Peyer's patch (tissue), 4 donors: ENCODE measurements at regions not wholly inside any gene's neighbourhood (a gene's known extent, or its start where the extent isn't known, plus 50 kb on each side); places are given as distances from the start of the nearest gene placed in this dataset.
"Not testable (repeated sequence)": the region's sequence is repeated elsewhere in the genome, so short reads cannot be mapped to it uniquely, and the experiment has no call there.

Experiments used
- DNase-seq, 3 donors: peaks; one replicate each; pipeline ENCODE4 v3.0.0-alpha.2; 2017 to 2019
- H3K27ac ChIP-seq, 4 donors: fragments of 200-600 bp; sonication (generic); one replicate each; pipeline ENCODE4 v1.5.1; 2016 to 2019
- H3K27me3 ChIP-seq, 2 donors: fragments of 200-600 bp; sonication (generic); one replicate each; pipeline ENCODE4 v1.5.1; 2019
- H3K36me3 ChIP-seq, 3 donors: fragments of 200-600 bp; sonication (generic); one replicate each; pipeline ENCODE4 v1.5.1; 2016 to 2019
- H3K4me1 ChIP-seq, 4 donors: fragments of 200-600 bp; sonication (generic); one replicate each; pipeline ENCODE4 v1.5.1; 2016 to 2019
- H3K4me3 ChIP-seq, 4 donors: fragments of 200-600 bp; sonication (generic); 1 replicate in 3 of 4; 2 replicates in 1 of 4; pipeline ENCODE4 v1.5.1; 2016 to 2019; ENCODE audit warnings: mild to moderate bottlenecking in 1 of 4
- H3K9me3 ChIP-seq, 4 donors: fragments of 200-600 bp; sonication (generic); one replicate each; pipeline ENCODE4 v1.5.1; 2016 to 2019; ENCODE audit warnings: mild to moderate bottlenecking in 1 of 4
- CTCF ChIP-seq, 6 experiments: fragments of 450-650 bp in 4 of 6; fragments of 200-600 bp in 2 of 6; sonication (generic) in 1 of 6; IDR thresholded peaks; one replicate each; pipeline ENCODE4 v1.5.1; 2017 to 2019; ENCODE audit warnings: antibody characterized with exemption in 6 of 6, mild to moderate bottlenecking in 3 of 6, moderate library complexity in 1 of 6
- POLR2A ChIP-seq, 2 donors: fragments of 450-650 bp; IDR thresholded peaks; one replicate each; pipeline ENCODE4 v1.5.1; 2017; ENCODE audit warnings: antibody characterized with exemption in 2 of 2, mild to moderate bottlenecking in 2 of 2, moderate library complexity in 2 of 2

DNA sequence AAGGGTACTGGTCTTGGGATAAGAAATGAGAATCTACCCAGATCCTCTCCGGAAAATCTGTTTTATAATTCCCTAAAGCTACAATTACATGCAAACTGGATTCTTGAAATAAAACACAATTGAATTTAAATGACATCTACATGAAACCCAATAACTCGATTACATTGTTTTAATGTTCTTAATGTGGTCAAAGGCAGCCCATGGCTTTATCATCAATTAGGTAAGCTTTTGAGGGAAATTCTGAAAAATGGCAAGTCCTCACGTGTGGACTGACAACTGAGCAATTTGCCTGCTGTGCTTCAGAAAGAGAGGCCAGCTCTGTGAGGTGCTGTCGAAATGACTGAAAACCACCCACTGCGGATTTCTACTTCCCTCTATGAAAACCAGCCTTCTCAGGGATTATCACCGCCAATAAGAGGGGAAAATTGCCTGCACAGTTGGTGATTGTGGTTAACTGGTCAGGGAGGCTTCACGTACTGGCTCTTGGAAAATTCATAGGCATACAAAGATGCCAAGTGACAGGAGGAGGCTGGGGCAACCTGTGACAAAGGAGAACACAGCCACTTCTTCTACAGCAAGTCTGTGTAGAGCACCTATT lies 200.8 kb upstream of the SLCO3A1 start:
- no peaks in the 10 kb centered on the region for H3K27me3 ChIP-seq
- no peak overlapping the region for H3K4me3 ChIP-seq
- DNase-seq, result no peak
- no peaks in the 10 kb centered on the region for H3K4me1 ChIP-seq
- H3K9me3 ChIP-seq, result no peaks in the 10 kb centered on the region
- TF ChIP-seq POLR2A (IDR thresholded peaks at IDR 0.05) (no peak), CTCF (IDR thresholded peaks at IDR 0.05) (no peak)
- H3K27ac ChIP-seq, result no peak overlapping the region
- no peaks in the 10 kb centered on the region for H3K36me3 ChIP-seq

DNA sequence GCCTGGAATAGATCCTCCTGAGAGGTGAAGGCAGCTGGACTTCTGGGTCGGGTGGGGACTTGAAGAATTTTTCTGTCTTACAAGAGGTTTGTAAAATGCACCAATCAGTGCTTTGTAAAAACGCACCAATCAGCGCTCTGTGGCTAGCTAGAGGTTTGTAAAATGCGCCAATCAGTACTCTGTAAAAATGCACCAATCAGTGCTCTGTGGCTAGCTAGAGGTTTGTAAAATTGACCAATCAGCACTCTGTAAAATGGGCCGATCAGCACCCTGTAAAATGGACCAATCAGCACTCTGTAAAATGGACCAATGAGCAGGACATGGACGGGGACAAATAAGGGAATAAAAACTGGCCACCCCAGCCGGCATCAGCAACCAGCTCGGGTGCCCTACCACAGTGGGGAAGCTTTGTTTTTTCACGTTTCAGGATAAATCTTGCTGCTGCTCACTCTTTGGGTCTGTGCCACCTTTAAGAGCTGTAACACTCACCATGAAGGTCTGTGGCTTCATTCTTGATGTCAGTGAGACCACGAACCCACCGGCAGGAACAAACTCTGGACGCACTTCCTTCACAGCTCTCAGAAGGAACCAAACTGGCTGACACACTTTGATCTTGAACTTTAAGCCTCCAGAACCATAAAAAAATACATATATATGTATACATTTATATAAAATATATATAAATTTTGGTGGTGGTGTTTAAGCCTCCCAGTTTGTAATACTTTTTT lies 197.8 kb upstream of the SLCO3A1 start:
- H3K36me3 ChIP-seq, H3K4me1 ChIP-seq, H3K9me3 ChIP-seq, DNase-seq, H3K4me3 ChIP-seq, H3K27me3 ChIP-seq, H3K27ac ChIP-seq: not testable (repeated sequence)

DNA sequence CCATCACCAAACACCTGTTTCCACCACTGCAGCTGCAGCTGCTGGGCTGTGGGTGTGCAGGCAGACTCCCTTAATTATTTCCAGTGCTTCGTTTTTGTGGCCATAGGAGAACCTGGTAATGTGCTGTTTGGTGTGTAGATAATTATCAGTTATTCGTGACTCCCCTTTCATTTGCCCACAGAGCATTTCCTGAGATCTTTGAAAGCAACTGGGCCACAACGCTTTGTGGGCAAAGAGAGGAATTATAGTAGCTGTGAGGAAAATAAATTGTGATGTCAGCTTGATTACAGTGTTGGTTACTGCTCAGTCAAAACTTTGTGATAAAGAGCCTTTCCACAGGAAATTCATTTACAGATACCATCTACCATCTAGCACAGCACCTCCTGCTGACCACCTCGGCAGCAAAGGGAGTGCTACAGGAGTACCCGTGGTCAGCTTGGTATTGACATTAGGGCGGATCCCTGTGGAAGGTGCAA lies 193.3 kb upstream of the SLCO3A1 start:
- H3K36me3 ChIP-seq, result no peaks in the 10 kb centered on the region
- TF ChIP-seq POLR2A (IDR thresholded peaks at IDR 0.05), result no peak
- no peak for TF ChIP-seq CTCF (IDR thresholded peaks at IDR 0.05)

DNA sequence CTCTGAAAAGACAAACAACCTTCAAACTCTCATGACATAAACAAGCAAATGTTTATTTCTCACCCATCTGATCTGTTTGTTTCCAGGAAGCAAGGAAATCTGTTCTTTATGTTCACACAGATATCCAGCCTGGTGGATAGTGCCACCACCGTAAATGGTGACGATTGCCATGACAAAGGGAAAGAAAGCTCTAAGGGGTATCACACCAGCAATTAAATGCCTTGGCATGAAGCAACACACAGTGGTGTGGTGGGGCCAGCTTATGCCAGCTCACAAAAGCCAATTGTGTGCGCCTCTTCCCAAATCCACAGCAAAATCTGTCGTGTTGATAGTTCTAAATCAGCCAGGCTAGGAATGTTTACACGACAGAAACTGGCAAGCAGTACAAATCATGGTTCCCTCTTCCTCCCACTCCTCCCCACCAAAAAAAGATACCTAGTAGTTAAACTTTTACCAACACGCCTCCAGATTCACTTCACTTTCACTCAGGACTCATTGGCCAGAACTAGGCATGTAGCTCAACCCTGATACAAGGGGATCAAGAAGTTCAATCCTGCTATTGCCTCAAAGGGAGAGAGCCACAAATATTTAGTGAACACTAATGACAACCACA lies 189.2 kb upstream of the SLCO3A1 start:
- TF ChIP-seq POLR2A (IDR thresholded peaks at IDR 0.05) (no peak), CTCF (IDR thresholded peaks at IDR 0.05) (no peak)
- Histone ChIP-seq H3K4me1 (no peaks in the 10 kb centered on the region), H3K27ac (no peak overlapping the region), H3K27me3 (no peaks in the 10 kb centered on the region), H3K36me3 (no peaks in the 10 kb centered on the region), H3K9me3 (no peaks in the 10 kb centered on the region), H3K4me3 (no peak overlapping the region)
- DNase-seq, result no peak

More for the DNA sequence above, 193.3 kb upstream of the SLCO3A1 start:
- Histone ChIP-seq H3K9me3 (no peaks in the 10 kb centered on the region), H3K4me3 (no peak overlapping the region), H3K27ac (no peak overlapping the region), H3K4me1 (no peaks in the 10 kb centered on the region), H3K27me3 (no peaks in the 10 kb centered on the region)
- DNase-seq, result no peak

- Histone ChIP-seq H3K4me3 (no peak overlapping the region), H3K4me1 (no peaks in the 10 kb centered on the region), H3K9me3 (no peaks in the 10 kb centered on the region), H3K36me3 (no peaks in the 10 kb centered on the region), H3K27ac (no peak overlapping the region), H3K27me3 (no peaks in the 10 kb centered on the region)
- TF ChIP-seq POLR2A (IDR thresholded peaks at IDR 0.05) (no peak), CTCF (IDR thresholded peaks at IDR 0.05) (no peak)
- DNase-seq, result no peak
These were observed 188.3 kb upstream of the SLCO3A1 start for GRCh38 chr15:91665212-91665611.

DNA sequence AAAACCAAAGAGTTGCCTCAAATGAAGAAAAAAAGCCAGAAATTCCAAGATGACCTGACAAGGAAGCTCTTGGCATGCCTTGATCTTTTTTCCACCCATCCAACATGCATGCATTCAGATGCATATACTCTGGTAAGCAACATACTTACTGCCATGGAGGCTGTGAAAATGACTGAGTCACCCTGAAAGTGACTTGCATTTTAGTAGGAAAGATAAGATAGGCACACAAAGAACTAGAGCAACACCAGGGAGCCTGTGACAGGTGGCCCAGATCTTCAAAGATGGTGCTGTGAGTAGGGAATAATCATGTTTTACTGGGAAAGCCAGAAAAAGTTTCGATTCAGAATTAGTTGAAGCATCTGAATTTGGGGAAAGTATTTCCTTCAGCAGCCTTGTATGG lies 185.1 kb upstream of the SLCO3A1 start:
- TF ChIP-seq POLR2A (IDR thresholded peaks at IDR 0.05), result no peak
- no peak for TF ChIP-seq CTCF (IDR thresholded peaks at IDR 0.05)
- Histone ChIP-seq H3K27me3 (no peaks in the 10 kb centered on the region), H3K4me3 (no peak overlapping the region), H3K4me1 (no peaks in the 10 kb centered on the region), H3K27ac (no peak overlapping the region), H3K9me3 (no peaks in the 10 kb centered on the region), H3K36me3 (no peaks in the 10 kb centered on the region)
- DNase-seq, result no peak
